Forelimb muscle (tissue), 1 donor: ENCODE measurements at regions not wholly inside any gene's neighbourhood (a gene's known extent, or its start where the extent isn't known, plus 50 kb on each side); places are given as distances from the start of the nearest gene placed in this dataset.

Source experiments
- DNase-seq: peaks from one replicate; pipeline ENCODE4 v3.0.0-alpha.2; 2013; ENCODE audit warnings: low read depth

DNA sequence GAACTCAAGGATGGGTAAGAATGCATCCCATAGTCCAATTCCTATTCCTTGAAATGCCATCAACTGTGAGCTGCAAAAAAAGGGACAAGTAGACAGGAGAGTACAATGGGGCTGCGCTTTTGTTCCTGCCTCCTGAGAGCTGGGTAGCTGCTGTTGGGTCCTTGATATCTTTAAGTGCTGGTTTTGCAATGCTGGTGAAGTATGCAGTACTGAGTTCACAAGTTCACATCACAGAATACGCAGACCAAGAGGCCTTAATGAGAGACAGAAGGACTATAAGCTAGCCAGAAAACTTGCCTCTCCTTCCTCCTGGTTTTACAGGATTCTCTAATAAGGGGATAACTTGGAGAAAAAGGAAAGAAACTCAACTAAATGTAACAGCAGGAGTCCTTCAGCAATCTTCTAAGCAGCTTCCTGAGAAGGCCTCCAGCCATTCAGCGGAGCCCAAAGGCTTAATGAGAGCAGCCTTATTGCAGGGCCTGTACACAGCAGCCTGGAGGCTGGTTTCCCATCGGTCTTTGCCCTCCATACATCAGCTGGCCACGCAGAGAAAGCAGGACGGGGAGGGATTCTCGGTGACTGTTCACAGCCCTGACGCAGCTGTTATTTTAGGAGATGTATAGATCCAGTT is 293.1 kb downstream of the CDCA7 start:
- DNase-seq = no peak

- no peak for DNase-seq
Observed at GRCh38 chr2:173648816-173649215, 294.1 kb downstream of the CDCA7 start.

DNA sequence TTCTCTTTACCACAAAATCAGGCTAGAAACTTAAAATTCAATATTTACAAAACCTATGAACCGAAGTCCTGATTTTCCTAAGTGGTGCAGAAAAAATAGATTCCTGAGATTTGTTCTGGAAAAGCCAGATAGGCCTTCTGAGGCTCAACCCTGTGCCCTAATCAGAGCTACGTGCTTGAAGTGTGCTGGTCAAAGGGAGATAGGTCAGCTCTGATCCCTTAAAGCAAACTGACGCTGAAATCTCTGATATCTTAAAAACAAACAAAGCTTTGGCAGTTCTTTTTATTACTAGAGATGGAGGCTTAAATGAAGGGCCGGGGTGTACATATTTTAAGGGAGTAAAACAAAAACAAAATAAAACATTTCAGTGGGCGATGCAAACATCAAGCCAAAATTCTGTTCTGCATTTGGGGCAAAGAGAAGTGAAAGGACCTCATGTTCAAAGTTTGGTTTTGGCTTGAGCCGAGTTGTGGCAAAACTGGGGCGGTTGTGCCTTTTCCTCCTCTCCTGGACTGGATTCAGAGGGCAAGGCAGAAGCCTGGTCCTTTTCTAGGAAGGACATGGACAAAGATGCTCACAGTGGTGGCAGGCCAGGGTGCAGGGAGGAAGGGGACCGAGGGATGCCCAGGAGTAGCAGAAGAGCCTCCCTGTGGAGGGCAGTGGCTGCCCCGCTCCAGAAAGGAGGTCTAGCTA is 295.0 kb downstream of the CDCA7 start:
- DNase-seq = no peak

GRCh38 chr2:173651891-173652290 is 297.2 kb downstream of the CDCA7 start:
- DNase-seq = no peak

DNA sequence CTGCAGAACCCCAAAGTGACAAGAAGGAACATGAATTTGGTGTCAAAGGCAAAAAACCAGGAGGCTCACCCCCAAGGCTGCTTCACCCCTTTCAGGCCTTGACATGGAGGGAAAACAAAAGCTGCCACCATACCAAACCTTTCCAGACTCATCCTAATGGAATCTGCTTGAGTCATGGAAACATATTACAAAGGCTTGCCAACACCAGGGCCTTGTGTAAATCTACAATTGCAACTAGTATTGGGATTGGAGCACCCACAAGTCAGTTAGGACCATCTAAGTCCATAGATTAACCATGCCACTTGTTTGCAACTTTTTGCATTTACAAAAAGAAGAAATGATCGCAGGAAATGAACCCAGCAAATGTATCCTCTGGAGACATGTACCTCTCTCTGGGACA is 297.6 kb downstream of the CDCA7 start:
- DNase-seq = no peak

DNA sequence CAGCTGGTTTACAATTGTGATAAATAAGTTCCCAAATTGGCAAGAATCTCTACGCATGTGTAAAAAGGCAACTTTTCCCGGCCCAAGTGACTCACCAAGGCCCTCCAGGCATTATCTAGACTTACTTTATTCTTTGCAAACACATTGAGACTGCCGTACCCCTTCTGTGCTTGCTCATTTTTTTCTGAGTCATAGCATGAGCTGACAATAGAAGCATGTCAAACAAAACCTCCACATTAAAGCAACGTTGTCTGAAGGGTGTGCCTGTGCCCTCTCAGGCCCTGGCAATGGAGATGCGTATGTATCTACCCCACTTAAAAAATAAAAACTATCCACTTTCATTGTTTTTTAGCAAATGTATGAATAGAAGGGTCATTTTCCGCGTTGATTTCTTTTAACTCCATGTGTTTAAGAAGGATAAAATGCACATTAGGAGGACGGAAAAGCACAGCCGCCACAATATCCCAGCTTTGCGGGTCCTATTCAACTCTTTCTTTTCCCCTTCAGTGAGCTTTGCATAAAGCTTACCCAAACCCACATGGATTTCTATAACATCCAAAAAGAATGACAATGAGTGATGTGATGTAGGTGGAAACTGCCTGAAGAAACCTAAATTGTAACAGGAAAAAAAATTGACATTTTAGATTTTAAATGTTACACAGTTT is 298.2 kb downstream of the CDCA7 start:
- DNase-seq = no peak

DNA sequence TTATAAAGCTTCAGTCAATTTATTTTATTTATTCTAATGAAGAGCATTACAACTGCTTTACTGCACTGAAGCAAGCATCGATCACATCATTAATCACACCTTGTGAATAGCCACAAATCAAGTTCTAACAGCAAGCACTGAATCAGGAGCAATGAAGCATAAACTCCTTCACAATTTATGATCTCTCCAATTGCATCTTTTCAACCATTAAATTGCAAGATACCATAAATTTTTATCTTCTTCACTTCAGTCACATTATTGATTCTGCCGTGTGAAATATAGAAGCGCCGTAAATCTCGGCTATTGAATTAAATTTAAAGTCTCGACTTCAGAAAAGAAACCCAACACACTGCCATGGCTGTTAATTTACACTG is 298.7 kb downstream of the CDCA7 start:
- no peak for DNase-seq

GRCh38 chr2:173654161-173654895 is 299.7 kb downstream of the CDCA7 start:
- DNase-seq = no peak

GRCh38 chr2:173654896-173655265 is 300.2 kb downstream of the CDCA7 start:
- no peak for DNase-seq

GRCh38 chr2:173656086-173656485 is 301.4 kb downstream of the CDCA7 start:
- DNase-seq = no peak

DNA sequence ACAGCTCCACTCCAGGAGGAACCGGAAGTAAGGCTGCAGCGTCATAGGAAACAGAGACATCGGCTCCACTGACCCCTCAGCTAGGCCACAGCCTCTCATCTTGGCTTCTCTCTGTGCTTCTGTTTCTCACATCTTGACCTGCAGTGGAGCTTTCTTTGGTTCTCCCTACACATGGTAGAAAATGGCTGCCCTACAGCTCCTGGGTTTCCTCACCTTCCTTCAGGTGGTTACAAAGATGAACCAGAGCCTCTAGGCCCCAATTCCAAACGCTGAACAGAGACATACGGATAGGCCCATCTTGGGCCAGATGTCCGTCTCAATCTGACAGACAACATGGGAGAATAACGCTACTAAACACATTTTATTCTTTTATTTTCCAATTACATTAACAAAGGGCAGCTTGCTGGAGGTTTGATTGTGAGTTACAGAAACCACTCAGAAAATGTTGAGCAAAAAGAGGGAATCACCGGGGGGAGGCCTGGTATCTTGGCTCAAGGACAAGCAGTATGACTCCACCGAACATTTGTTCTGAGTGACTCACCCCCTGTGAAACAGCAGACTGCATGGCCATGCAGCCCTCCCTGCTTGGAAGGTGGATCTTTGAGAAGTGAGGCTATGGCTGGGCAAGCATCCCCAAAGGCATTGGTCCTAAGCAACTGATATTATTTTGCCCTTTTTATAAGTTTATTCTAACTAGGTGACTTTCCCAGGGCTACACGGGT is 303.5 kb downstream of the CDCA7 start:
- DNase-seq = no peak

GRCh38 chr2:173658946-173659371 is 304.3 kb downstream of the CDCA7 start:
- no peak for DNase-seq

DNA sequence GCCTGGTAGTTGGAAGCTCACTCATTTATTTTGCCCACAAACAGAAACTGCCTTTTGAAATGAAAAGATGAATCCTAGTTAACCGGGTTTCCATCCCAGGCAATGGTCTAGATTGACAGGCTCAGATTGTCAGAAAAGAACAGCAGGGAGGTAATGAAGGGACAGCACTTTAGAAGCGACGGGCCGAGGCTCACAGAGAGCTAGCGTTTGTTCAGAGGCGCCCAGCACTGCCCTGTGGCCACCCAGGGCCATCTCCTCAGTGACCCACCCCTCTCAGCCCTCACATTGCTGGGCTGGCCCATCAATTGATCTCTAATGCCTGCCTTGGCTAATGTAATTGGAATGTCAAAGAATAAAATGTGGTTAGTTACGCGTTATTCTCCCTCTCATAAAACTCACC is 304.8 kb downstream of the CDCA7 start:
- no peak for DNase-seq

GRCh38 chr2:173661586-173661985 is 303.6 kb downstream of the SP3 start:
- no peak for DNase-seq

GRCh38 chr2:173663353-173663752 is 301.8 kb downstream of the SP3 start:
- DNase-seq = no peak

- DNase-seq = no peak
Observed at GRCh38 chr2:173663835-173664512, 301.2 kb downstream of the SP3 start.

DNA sequence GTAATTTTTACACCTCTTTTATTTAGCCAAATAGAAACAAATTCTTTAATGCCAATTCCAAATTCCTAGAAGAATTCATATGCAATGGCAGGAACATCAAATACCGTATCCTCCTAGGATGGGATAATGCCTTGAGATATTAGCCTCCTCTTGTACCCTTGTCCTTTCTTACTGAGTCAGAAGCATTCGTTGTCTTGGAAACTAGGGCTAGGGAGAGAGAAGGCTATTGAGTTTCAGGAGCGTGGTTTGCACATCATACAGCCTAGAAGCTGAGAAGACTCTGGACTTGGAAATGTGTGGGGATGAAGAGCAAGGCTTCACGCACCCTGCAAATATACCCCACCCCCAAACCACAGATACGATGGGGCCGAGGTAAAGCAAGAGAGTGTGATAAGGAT is 300.7 kb downstream of the SP3 start:
- DNase-seq = no peak

- no peak for DNase-seq
Observed at GRCh38 chr2:173666171-173666888, 298.8 kb downstream of the SP3 start.

DNA sequence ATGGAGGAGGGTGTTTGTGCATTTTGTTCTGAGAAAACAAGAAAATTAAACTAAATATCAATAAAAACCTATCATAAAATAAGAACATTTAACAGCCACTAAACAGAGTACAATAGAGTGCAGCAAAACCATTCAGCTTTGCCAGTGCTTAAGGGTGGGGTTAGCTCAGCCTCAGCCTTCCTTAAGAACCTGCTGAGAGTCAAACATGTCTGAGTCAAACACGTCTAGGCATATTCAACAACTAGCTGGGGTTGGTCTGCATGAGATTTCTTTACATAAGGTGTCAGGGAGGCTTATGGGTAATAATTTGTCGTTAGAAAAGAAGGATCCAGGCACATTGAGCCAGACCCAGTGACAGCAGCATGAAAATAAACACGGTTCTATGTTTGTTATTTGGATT is 298.2 kb downstream of the SP3 start:
- DNase-seq = no peak

DNA sequence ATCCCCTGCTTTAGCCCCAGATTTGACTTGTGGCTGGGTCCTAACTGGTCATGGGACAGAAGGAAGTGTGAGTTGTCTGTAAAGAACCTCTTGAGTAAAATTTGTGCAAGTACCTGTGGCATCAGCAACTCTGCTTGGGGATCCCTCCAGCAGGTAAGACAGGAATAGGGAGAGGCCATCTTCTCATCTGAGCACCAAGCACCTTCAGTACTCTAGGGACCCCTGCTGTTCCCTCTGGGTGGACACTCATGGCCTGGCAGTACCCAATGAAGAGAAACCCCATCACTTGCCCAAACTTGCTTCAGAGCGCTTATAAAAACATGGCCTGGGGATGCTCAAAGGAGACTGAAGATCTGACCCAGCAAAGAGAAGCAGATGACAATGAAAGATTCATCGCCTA is 297.8 kb downstream of the SP3 start:
- DNase-seq = no peak
